ENCODE measurements at regions not wholly inside any gene's neighbourhood (a gene's known extent, or its start where the extent isn't known, plus 50 kb on each side); places are given as distances from the start of the nearest gene placed in this dataset.

GRCh38 chr12:115096588-115097397, 412.8 kb upstream of the TBX3 start:
- H3K4me3 ChIP-seq (ENCODE audit: low read length in 2 of 2) = no peak overlapping the region
- ATAC-seq (ENCODE audit: low FRiP score) = peak; percentile 77
- DNase-seq = no peak
- H3K9me3 ChIP-seq (ENCODE audit: control insufficient read depth, low read length) = peaks cover 3% of the 10 kb centered on the region
- intact Hi-C loops (cut with DNase I) = no loop called here
- no peak overlapping the region for H3K27ac ChIP-seq (ENCODE audit: low read depth in 1 of 2, low read length in 2 of 2)
- H3K36me3 ChIP-seq (ENCODE audit: control insufficient read depth in 1 of 2, insufficient read depth in 2 of 2, low read length in 1 of 2) = no peaks in the 10 kb centered on the region
- H3K4me1 ChIP-seq (ENCODE audit: control insufficient read depth in 1 of 2, insufficient read depth in 2 of 2, low read length in 2 of 2) = no peaks in the 10 kb centered on the region
- 55 to 58% methylated on average over 2 of the region's 2 CpGs for WGBS, 2 donors
- no peaks in the 10 kb centered on the region for H3K27me3 ChIP-seq (ENCODE audit: control insufficient read depth in 1 of 2, insufficient read depth in 2 of 2, low read length in 1 of 2)

DNA sequence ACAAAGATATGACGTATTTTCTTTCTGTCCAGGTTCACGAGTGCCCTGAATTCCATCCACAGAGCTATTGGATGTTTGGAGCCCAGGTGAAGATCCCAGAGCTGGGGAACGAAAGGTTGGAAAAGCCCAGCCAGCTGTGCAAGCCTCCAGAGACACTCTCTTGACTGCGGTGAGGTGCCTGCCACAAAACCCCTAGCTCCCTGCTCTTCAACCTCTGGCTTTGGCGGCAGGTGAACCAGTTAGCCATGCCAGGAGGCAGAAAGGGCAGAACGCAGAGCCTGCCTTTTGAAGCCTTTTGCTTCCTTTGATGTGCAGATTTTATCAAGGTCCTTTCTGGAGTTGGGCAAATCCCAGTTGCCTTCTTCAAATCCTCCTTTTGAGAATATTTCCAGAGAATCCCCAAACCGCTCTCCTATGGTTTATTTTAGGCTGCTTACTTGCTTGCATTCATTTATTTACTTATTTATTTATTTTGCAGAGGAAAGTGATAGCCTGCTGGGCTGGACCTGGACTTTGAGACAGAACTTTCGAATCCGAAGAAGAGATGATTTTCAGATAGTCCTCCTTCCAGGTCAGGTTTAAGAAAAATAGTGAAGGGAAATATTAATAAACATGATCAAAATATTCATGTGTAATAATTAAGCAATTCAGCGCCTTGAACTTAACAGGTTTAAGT, 411.2 kb upstream of the TBX3 start:
- Histone ChIP-seq H3K4me3 (ENCODE audit: low read length in 2 of 2) (no peak overlapping the region), H3K27ac (ENCODE audit: low read depth in 1 of 2, low read length in 2 of 2) (no peak overlapping the region), H3K9me3 (ENCODE audit: control insufficient read depth, low read length) (peaks cover 3% of the 10 kb centered on the region), H3K27me3 (ENCODE audit: control insufficient read depth in 1 of 2, insufficient read depth in 2 of 2, low read length in 1 of 2) (no peaks in the 10 kb centered on the region), H3K4me1 (ENCODE audit: control insufficient read depth in 1 of 2, insufficient read depth in 2 of 2, low read length in 2 of 2) (no peaks in the 10 kb centered on the region), H3K36me3 (ENCODE audit: control insufficient read depth in 1 of 2, insufficient read depth in 2 of 2, low read length in 1 of 2) (no peaks in the 10 kb centered on the region)
- ATAC-seq (ENCODE audit: low FRiP score) (no peak), DNase-seq (no peak)
- intact Hi-C loops (cut with DNase I) = no loop called here
- WGBS, 2 donors = 91 to 95% methylated on average over 10 of the region's 10 CpGs

DNA sequence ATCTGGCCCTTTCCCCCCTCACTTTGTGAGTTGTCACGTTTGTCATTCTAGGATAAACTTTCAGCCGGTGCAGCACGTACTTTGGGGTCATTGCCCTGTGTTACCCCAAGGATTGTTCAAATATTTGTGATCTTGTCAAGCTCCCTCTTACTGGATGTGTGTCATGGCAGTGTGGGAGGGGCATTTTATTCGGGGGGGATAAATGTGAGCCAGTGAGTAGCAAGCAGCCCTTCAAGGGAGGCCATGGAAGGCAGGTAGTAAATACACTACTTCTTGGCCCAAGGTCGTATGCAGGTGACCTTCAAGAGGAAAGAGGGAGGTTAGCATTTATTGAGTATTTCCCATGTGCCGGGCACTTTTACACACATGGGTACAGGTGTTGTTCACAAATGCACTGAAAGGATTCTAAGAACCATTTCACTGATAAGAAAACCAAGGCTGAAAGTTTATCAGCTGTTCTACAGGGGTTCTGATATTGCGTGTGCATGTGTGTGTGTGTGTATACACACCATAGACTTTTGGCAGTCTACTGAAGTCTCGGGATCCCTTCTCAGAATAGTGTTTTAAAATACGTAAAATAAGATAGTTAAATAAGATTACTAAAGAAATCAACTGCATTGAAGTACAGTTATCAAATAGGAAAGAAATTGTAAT, 410.3 kb upstream of the TBX3 start:
- no peak for ATAC-seq (ENCODE audit: low FRiP score)
- DNase-seq = no peak
- H3K4me3 ChIP-seq (ENCODE audit: low read length in 2 of 2) = no peak overlapping the region
- H3K27me3 ChIP-seq (ENCODE audit: control insufficient read depth in 1 of 2, insufficient read depth in 2 of 2, low read length in 1 of 2) = no peaks in the 10 kb centered on the region
- H3K9me3 ChIP-seq (ENCODE audit: control insufficient read depth, low read length) = peaks cover 3% of the 10 kb centered on the region
- no peaks in the 10 kb centered on the region for H3K4me1 ChIP-seq (ENCODE audit: control insufficient read depth in 1 of 2, insufficient read depth in 2 of 2, low read length in 2 of 2)
- no peaks in the 10 kb centered on the region for H3K36me3 ChIP-seq (ENCODE audit: control insufficient read depth in 1 of 2, insufficient read depth in 2 of 2, low read length in 1 of 2)
- no peak overlapping the region for H3K27ac ChIP-seq (ENCODE audit: low read depth in 1 of 2, low read length in 2 of 2)
- intact Hi-C loops (cut with DNase I) = no loop called here
- 67 to 70% methylated on average over 9 of the region's 9 CpGs for WGBS, 2 donors

GRCh38 chr12:115093261-115093660, 409.3 kb upstream of the TBX3 start:
- Histone ChIP-seq H3K4me1 (ENCODE audit: control insufficient read depth in 1 of 2, insufficient read depth in 2 of 2, low read length in 2 of 2) (no peaks in the 10 kb centered on the region), H3K4me3 (ENCODE audit: low read length in 2 of 2) (no peak overlapping the region), H3K27me3 (ENCODE audit: control insufficient read depth in 1 of 2, insufficient read depth in 2 of 2, low read length in 1 of 2) (no peaks in the 10 kb centered on the region), H3K9me3 (ENCODE audit: control insufficient read depth, low read length) (peaks cover 3% of the 10 kb centered on the region), H3K27ac (ENCODE audit: low read depth in 1 of 2, low read length in 2 of 2) (no peak overlapping the region), H3K36me3 (ENCODE audit: control insufficient read depth in 1 of 2, insufficient read depth in 2 of 2, low read length in 1 of 2) (no peaks in the 10 kb centered on the region)
- intact Hi-C loops (cut with DNase I) = no loop called here
- DNase-seq (no peak), ATAC-seq (ENCODE audit: low FRiP score) (no peak)
- 77 to 88% methylated on average over 1 of the region's 1 CpG for WGBS, 2 donors

DNA sequence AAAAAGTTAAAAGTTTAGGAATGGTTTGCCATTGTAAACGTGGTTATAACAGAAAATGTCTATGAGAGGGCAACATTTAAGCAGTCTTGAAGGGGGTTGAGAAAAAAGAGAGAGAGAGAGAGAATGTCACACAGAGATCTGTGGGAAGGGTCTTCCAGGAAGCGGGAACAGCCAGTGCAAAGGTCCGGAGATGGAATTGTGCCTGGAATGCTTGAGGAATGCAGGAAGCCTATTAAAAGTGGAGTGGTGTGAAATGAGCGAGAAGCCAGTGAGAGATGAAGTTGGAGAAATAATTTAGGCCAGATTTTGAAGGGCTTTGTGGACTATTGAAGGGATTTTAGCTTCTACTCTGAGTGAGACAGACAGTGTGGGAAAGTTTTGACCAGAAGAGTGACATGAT, 406.8 kb upstream of the TBX3 start:
- intact Hi-C loops (cut with DNase I) = no loop called here
- no peak for ATAC-seq (ENCODE audit: low FRiP score)
- Histone ChIP-seq H3K27ac (ENCODE audit: low read depth in 1 of 2, low read length in 2 of 2) (no peak overlapping the region), H3K27me3 (ENCODE audit: control insufficient read depth in 1 of 2, insufficient read depth in 2 of 2, low read length in 1 of 2) (no peaks in the 10 kb centered on the region), H3K9me3 (ENCODE audit: control insufficient read depth, low read length) (peaks cover 2% of the 10 kb centered on the region), H3K36me3 (ENCODE audit: control insufficient read depth in 1 of 2, insufficient read depth in 2 of 2, low read length in 1 of 2) (no peaks in the 10 kb centered on the region), H3K4me1 (ENCODE audit: control insufficient read depth in 1 of 2, insufficient read depth in 2 of 2, low read length in 2 of 2) (no peaks in the 10 kb centered on the region), H3K4me3 (ENCODE audit: low read length in 2 of 2) (no peak overlapping the region)
- WGBS, 2 donors = 77 to 82% methylated on average over 4 of the region's 4 CpGs
- DNase-seq = no peak

GRCh38 chr12:115088995-115089841, 405.2 kb upstream of the TBX3 start:
- Histone ChIP-seq H3K27ac (ENCODE audit: low read depth in 1 of 2, low read length in 2 of 2) (no peak overlapping the region), H3K4me1 (ENCODE audit: control insufficient read depth in 1 of 2, insufficient read depth in 2 of 2, low read length in 2 of 2) (no peaks in the 10 kb centered on the region), H3K36me3 (ENCODE audit: control insufficient read depth in 1 of 2, insufficient read depth in 2 of 2, low read length in 1 of 2) (no peaks in the 10 kb centered on the region), H3K9me3 (ENCODE audit: control insufficient read depth, low read length) (peaks cover 2% of the 10 kb centered on the region), H3K4me3 (ENCODE audit: low read length in 2 of 2) (no peak overlapping the region), H3K27me3 (ENCODE audit: control insufficient read depth in 1 of 2, insufficient read depth in 2 of 2, low read length in 1 of 2) (no peaks in the 10 kb centered on the region)
- 74 to 75% methylated on average over 13 of the region's 13 CpGs for whole genome bisulfite sequencing, 2 donors
- intact Hi-C loops (cut with DNase I) = no loop called here
- DNase-seq (no peak), ATAC-seq (ENCODE audit: low FRiP score) (no peak)

DNA sequence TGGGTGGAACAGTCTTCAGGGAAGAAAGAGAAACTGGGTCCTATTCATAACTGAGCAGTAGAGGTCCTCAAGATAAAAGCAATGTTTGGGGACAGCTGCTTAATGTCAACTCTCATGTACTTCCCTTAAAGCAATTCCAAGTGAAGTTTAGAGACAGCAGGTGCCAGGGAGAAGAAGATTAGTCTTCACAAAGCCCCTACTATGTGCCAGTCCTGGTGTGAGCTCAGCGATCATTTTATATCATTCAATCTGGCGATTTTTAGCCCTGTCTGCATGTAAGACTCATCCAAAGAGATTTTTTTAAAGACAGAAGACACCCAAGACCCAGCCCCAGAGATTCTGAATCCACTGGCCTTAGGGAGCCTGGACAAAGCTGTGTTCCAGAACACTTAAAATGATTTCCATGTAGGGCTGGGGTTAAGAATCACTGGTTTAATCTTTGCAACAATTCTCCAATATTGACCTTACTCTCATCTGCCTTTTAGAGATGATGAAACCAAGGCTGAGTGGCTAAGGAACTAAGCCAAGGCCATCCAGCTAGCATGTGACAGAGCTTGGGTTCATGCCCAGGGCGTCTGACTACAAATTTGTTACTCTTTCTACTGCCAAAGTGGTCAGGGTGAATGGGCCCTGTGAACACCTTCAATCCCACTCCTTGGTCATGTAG, 404.5 kb upstream of the TBX3 start:
- ATAC-seq (ENCODE audit: low FRiP score) = no peak

DNA sequence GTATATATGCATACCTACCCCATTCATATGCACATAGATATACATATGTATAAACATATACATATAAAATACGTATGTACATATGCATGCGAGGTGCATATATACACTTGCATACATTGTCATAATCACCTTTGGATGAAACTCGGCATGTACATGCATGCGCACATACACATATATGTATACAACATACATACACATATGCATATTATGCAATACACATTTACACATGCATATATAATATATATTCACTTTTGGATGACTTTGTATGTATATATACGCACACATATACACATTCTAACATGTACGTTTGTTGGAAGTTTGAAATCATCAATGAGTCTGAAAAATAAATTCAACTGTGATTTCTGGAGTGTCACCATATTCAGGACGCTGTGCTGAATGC, 401.6 kb upstream of the TBX3 start:
- H3K4me1 ChIP-seq (ENCODE audit: control insufficient read depth in 1 of 2, insufficient read depth in 2 of 2, low read length in 2 of 2) = no peaks in the 10 kb centered on the region
- 93 to 95% methylated on average over 7 of the region's 7 CpGs for WGBS, 2 donors

More for the DNA sequence above, 404.5 kb upstream of the TBX3 start:
- no peak for DNase-seq
- Histone ChIP-seq H3K9me3 (ENCODE audit: control insufficient read depth, low read length) (peaks cover 2% of the 10 kb centered on the region), H3K36me3 (ENCODE audit: control insufficient read depth in 1 of 2, insufficient read depth in 2 of 2, low read length in 1 of 2) (no peaks in the 10 kb centered on the region), H3K27ac (ENCODE audit: low read depth in 1 of 2, low read length in 2 of 2) (no peak overlapping the region), H3K4me1 (ENCODE audit: control insufficient read depth in 1 of 2, insufficient read depth in 2 of 2, low read length in 2 of 2) (no peaks in the 10 kb centered on the region), H3K27me3 (ENCODE audit: control insufficient read depth in 1 of 2, insufficient read depth in 2 of 2, low read length in 1 of 2) (no peaks in the 10 kb centered on the region), H3K4me3 (ENCODE audit: low read length in 2 of 2) (no peak overlapping the region)
- WGBS, 2 donors = 64 to 65% methylated on average over 3 of the region's 3 CpGs
- intact Hi-C loops (cut with DNase I) = no loop called here

More for the DNA sequence above, 401.6 kb upstream of the TBX3 start:
- H3K27me3 ChIP-seq (ENCODE audit: control insufficient read depth in 1 of 2, insufficient read depth in 2 of 2, low read length in 1 of 2) = no peaks in the 10 kb centered on the region
- H3K36me3 ChIP-seq (ENCODE audit: control insufficient read depth in 1 of 2, insufficient read depth in 2 of 2, low read length in 1 of 2) = no peaks in the 10 kb centered on the region
- intact Hi-C loops (cut with DNase I) = no loop called here
- no peak for ATAC-seq (ENCODE audit: low FRiP score)
- no peak overlapping the region for H3K4me3 ChIP-seq (ENCODE audit: low read length in 2 of 2)
- DNase-seq = no peak
- no peak overlapping the region for H3K27ac ChIP-seq (ENCODE audit: low read depth in 1 of 2, low read length in 2 of 2)
- H3K9me3 ChIP-seq (ENCODE audit: control insufficient read depth, low read length) = peaks cover 2% of the 10 kb centered on the region

All from aorta (tissue), 5 donors.